ENCODE measurements at regions not wholly inside any gene's neighbourhood (a gene's known extent, or its start where the extent isn't known, plus 50 kb on each side); places are given as distances from the start of the nearest gene placed in this dataset.

DNA sequence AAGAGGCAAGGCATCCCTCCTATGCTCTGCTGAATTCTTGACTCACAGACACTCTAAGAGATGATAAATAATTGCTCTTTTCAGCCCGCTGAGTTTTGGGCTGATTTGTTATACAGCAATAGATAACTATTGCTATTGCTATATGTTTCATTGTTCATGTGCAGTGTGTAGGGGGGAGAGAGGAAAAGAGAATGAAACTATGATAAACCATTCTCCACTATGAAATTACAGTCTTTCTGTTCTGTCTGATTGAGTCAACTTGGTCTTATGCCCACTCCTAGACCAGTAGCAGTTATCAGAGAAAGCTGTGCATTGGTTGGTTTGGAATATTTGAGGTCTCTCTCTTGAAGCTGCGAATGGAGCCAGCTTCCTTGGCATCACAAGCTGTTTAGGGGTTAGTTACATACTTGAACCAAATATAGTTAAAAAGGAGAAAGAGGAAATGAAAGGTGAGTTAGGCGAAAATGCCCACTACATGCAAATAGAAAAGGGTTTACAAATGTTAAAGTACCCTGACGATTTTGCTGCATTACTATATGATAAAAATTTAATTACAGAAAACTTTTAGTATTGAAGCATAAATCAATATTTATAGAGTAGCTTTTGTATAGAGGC is 136.3 kb upstream of the ACTBL2 start:
- TF ChIP-seq POLR2A (IDR thresholded peaks at IDR 0.05; ENCODE audit: extremely low read depth, insufficient read length) (no peak), MYC (IDR thresholded peaks at IDR 0.05; ENCODE audit: low read depth, low read length) (no peak)
- TF ChIP-seq, protein P1, sequence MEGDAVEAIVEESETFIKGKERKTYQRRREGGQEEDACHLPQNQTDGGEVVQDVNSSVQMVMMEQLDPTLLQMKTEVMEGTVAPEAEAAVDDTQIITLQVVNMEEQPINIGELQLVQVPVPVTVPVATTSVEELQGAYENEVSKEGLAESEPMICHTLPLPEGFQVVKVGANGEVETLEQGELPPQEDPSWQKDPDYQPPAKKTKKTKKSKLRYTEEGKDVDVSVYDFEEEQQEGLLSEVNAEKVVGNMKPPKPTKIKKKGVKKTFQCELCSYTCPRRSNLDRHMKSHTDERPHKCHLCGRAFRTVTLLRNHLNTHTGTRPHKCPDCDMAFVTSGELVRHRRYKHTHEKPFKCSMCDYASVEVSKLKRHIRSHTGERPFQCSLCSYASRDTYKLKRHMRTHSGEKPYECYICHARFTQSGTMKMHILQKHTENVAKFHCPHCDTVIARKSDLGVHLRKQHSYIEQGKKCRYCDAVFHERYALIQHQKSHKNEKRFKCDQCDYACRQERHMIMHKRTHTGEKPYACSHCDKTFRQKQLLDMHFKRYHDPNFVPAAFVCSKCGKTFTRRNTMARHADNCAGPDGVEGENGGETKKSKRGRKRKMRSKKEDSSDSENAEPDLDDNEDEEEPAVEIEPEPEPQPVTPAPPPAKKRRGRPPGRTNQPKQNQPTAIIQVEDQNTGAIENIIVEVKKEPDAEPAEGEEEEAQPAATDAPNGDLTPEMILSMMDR (IDR thresholded peaks at IDR 0.05; ENCODE audit: low read depth, low read length), result no peak
- TF ChIP-seq, protein P2, sequence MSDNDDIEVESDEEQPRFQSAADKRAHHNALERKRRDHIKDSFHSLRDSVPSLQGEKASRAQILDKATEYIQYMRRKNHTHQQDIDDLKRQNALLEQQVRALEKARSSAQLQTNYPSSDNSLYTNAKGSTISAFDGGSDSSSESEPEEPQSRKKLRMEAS (IDR thresholded peaks at IDR 0.05; ENCODE audit: low read depth, low read length), result no peak
